Left cardiac atrium (tissue), 4 donors: ENCODE measurements at regions not wholly inside any gene's neighbourhood (a gene's known extent, or its start where the extent isn't known, plus 50 kb on each side); places are given as distances from the start of the nearest gene placed in this dataset.
"Not testable (repeated sequence)": the region's sequence is repeated elsewhere in the genome, so short reads cannot be mapped to it uniquely, and the experiment has no call there.

Experiments
- ATAC-seq, 2 donors: fragments of 200-7000 bp; cut with Tn5 transposase; one replicate each; pipeline ENCODE4 v1.9.1; 2020; ENCODE audit warnings: mild to moderate bottlenecking in 2 of 2, moderate library complexity in 2 of 2
- DNase-seq: peaks from one replicate; pipeline ENCODE4 v3.0.0-alpha.2; 2020
- intact Hi-C, 2 donors: fragments of 100-400 bp; cut with DNase I; formaldehyde crosslinking; loops; one replicate each; pipeline versions ENCODE4 v1.14.1 to v1.15.1; 2022 to 2023
- donor health status: DM: no; HTN: yes; CAD: no.
- donor health status: DM: no; HTN: yes; CAD: no; lungs with severe emphysema.
- donor health status: DM: yes; HTN: yes; CAD: no.
- donor health status: Dilated cardiomyopathy.

DNA sequence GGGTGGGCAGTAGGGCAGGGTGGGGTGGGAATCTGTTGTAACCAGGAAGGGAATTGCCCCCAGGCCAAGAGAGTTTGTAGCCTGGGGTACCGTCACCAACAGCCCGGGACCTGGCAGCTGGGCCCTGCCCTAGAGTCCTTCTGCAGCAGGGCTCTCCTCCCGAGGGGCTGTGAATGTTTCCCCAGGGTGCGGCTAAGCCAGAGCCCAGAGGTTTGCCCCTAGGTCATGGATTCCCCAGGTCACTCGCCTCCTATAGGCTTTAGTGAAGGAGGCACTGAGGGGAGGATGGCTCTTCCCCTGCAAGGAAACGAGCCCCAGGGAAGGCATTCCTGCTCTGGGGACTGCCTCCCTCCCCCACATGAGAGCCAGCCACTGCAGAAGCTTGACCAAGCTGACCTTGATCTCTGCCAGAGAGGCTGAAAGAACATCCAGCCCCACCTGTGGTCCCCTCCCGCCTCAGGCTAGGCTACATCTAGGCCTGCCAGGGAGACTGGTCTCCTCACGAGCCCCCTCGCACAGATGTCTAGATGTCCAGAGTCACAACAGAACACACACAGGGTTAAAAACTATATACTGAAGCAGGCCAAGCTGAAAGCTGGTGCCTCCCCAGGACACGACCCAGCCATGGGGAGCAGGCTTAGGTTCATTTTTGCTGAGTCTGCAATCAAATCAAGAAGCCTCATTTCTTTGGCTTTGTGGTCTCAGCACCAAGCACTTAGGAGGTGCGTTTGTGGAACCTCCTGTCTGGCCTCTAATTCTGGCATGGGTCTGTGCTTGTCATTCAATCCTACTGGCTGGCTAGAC, 69.1 kb upstream of the TAMM41 start:
- ATAC-seq (no peak), DNase-seq (no peak)
- intact Hi-C loops, result no loop called here

DNA sequence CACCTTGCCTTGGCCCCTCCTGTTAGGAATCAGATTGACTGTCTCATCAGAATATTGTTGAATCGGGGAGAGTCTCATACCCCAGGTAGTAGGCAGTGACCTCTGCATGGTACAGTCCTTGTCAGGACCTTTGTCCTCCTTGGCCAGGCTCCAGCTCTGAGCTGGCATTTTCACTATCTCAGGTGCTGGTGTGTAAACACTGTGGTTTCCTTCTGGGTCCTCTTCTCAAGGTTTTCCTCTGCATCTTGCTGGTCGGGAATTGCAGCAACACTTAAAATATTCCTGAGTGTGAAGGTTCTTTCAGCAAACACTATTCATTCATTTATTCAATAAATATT, 69.7 kb upstream of the TAMM41 start:
- intact Hi-C loops, DNase-seq, ATAC-seq: not testable (repeated sequence)

DNA sequence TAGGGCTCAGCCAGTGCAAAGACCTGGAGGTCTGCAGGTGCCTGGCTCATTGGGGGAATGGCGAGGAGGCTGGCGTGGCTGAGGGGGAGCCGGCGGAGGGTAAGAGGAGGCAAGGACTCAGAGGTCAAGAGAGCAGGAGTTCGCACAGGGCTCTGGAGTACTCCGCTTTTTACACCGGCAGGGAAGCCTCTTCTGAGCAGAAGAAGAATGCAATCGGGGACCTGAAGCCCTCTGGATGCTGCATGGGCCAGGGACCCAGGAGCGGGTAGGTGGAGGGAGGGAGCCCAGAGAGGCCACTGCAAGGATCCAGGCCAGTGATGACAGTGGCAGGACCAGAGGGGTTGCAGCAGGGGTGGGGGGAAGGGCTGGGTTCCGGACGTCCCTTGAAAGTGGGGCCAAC, 70.4 kb upstream of the TAMM41 start:
- ATAC-seq, result no peak
- DNase-seq, result no peak
- intact Hi-C loops, result no loop called here

- intact Hi-C loops, result no loop called here
- ATAC-seq (no peak), DNase-seq (no peak)
Measured at GRCh38 chr3:11919390-11919789, 72.7 kb upstream of the TAMM41 start.

DNA sequence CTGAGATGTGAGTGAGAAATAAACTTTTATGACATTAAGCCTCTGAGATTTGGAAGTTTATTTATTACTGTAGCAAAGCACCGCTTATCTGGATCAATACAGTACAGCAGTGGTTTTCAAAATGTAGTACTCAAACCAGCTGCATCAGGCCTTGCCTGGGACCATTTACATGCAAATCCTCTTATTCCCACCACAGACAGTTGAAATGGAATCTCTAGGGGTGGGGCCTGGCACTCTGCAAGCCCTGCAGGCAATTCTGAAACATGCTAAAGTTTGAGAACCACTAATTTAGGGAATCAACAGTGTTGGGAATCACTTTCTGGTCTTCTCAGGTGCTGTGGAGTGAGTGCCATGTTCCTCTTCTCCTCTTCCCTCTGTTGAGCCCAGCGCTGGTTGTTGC, 77.8 kb upstream of the TAMM41 start:
- intact Hi-C loops, result no loop called here
- no peak for DNase-seq
- no peak for ATAC-seq

- ATAC-seq (no peak), DNase-seq (no peak)
- intact Hi-C loops, result no loop called here
Measured at GRCh38 chr3:11928381-11928780, 75.8 kb upstream of the SYN2 start.

GRCh38 chr3:11929531-11929930, 74.7 kb upstream of the SYN2 start:
- intact Hi-C loops, result no loop called here
- no peak for DNase-seq
- ATAC-seq, result no peak

DNA sequence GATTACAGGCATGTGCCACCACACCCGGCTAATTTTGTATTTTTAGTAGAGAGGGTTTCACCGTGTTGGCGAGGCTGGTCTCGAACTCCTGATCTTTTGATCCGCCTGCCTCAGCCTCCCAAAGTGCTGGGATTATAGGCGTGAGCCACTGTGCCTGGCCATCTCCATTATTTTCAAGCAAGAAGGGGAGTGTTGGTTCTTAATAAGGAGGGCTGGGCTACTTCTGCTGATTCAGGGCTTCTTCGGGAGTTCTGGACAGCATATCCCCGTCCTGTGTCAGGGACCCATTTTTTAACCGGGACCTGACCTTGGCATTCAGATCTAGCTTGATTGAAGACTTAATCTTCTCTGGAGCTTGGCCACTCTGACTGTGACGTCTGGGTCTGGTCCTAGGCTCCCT, 74.1 kb upstream of the SYN2 start:
- ATAC-seq, result no peak
- intact Hi-C loops, result no loop called here
- no peak for DNase-seq

GRCh38 chr3:11932636-11933035, 71.6 kb upstream of the SYN2 start:
- ATAC-seq (no peak), DNase-seq (no peak)
- intact Hi-C loops, result no loop called here

GRCh38 chr3:11933529-11933928, 70.7 kb upstream of the SYN2 start:
- no peak for DNase-seq
- no peak for ATAC-seq
- intact Hi-C loops, result no loop called here

DNA sequence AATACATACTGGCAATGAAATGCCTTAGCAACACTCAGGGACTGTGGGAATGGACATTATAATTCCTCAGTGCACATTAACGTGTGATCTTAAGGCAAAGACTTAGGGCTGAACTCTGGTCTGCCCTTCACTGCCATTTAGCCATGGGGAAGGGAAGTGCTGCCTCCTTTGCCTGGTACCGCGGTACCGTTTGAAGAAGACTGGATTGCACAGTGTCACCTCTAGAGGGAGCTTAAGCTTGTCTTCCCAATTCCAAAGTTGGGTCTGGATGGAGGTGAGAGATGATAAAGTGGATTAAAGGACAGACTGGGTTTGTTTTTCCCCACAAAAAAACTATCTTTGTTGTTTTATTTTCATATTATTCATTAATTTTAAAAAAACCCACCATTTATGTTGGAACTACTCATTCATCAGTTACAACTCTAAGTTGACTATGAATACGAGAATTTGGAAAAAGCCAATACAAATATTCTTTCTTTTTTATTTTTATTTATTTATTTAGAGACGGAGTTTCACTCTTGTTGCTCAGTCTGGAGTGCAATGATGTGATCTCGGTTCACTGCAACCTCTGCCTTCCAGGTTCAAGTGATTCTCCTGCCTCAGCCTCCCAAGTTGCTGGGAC, 60.0 kb upstream of the SYN2 start:
- intact Hi-C loops, result no loop called here
- peak; percentile 34 to 59 for ATAC-seq
- DNase-seq, result no peak

GRCh38 chr3:11948331-11948730, 55.9 kb upstream of the SYN2 start:
- ATAC-seq (no peak), DNase-seq (no peak)
- intact Hi-C loops, result no loop called here

DNA sequence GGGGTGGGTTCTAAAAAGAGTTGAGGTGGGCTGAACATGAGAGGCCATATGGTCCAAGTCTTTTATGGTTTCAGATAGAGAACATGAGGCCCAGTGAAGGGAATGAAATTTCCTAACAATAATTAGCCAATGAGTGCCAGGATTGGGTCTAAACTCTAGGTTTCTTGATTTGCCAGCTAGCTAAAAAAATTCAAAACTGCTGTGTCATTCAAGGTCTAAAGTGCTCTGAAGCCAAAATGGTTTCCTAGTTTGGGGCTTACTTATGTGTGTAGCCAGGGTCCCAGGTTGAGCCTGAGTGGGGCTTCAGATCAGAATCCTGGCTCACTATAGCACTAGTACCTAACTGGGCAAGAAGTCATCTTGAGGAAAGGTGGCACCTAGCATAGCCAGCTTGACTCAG, 55.3 kb upstream of the SYN2 start:
- DNase-seq (no peak), ATAC-seq (no peak)
- intact Hi-C loops, result no loop called here

- DNase-seq (no peak), ATAC-seq (no peak)
- intact Hi-C loops, result no loop called here
Measured at GRCh38 chr3:11949351-11949750, 54.8 kb upstream of the SYN2 start.

GRCh38 chr3:11950576-11950975, 53.6 kb upstream of the SYN2 start:
- intact Hi-C loops, result no loop called here
- no peak for ATAC-seq
- DNase-seq, result no peak

GRCh38 chr3:11953350-11953749, 50.8 kb upstream of the SYN2 start:
- no peak for ATAC-seq
- intact Hi-C loops, result no loop called here
- no peak for DNase-seq

- DNase-seq, result no peak
- intact Hi-C loops, result no loop called here
- ATAC-seq, result no peak
Measured at GRCh38 chr3:11953778-11954177, 50.4 kb upstream of the SYN2 start.

DNA sequence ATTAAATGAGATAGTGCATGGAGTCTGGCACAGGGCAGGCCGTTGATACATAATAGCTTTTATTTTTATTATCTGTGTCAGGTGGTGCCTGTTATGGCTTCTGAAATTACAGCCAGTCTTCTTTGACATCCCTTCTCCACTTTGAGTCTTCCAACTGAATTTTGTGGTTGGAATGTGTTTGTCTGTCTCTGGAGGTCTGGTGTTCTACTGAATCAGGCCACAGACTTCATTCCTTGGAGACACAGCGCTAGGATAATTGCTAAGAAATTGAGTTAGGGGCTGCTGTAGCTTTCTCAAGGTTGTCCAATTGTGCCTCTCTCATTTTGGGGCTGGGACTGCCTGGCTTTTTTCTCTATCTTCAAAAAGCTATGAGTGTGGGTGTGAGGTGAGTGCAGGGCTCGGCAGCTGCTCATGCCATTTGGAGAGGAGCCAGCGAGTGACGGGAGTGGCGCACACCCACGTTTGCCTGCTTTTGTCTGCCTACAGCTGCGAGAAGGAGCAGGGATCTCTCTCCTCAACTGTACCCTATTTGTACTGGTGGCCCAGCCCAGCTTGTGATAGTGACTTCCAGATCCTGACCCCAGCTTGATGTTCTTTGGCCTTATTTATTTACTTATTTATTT, 49.8 kb upstream of the SYN2 start:
- ATAC-seq, result no peak
- no peak for DNase-seq
- intact Hi-C loops, result no loop called here
